ENCODE measurements at regions not wholly inside any gene's neighbourhood (a gene's known extent, or its start where the extent isn't known, plus 50 kb on each side); places are given as distances from the start of the nearest gene placed in this dataset.
"Not testable (repeated sequence)": the region's sequence is repeated elsewhere in the genome, so short reads cannot be mapped to it uniquely, and the experiment has no call there.

- TF ChIP-seq MYC (IDR thresholded peaks at IDR 0.05; ENCODE audit: low read depth, low read length) (no peak), CTCF (IDR thresholded peaks at IDR 0.05; ENCODE audit: low read depth, low read length) (no peak), MAX (IDR thresholded peaks at IDR 0.05; ENCODE audit: low read depth, low read length) (no peak), POLR2A (IDR thresholded peaks at IDR 0.05; ENCODE audit: extremely low read depth, insufficient read length) (no peak)
- DNase-seq (ENCODE audit: low read depth), result no peak
- no peak overlapping the region for H3K4me3 ChIP-seq (ENCODE audit: low read depth, low read length)
Measured at GRCh38 chr2:49618491-49618890, 464.2 kb upstream of the FSHR start.

- TF ChIP-seq POLR2A (IDR thresholded peaks at IDR 0.05; ENCODE audit: extremely low read depth, insufficient read length) (no peak), CTCF (IDR thresholded peaks at IDR 0.05; ENCODE audit: low read depth, low read length) (peak; percentile 58)
- DNase-seq (ENCODE audit: low read depth), result peak; percentile 55
- H3K4me3 ChIP-seq (ENCODE audit: low read depth, low read length), result no peak overlapping the region
Measured at GRCh38 chr2:49616800-49617199, 462.5 kb upstream of the FSHR start.

GRCh38 chr2:49611796-49612195, 457.5 kb upstream of the FSHR start:
- DNase-seq (ENCODE audit: low read depth), result peak; percentile 4
- H3K4me3 ChIP-seq (ENCODE audit: low read depth, low read length), result not testable (repeated sequence)

- DNase-seq (ENCODE audit: low read depth), result no peak
- TF ChIP-seq CTCF (IDR thresholded peaks at IDR 0.05; ENCODE audit: low read depth, low read length) (no peak), POLR2A (IDR thresholded peaks at IDR 0.05; ENCODE audit: extremely low read depth, insufficient read length) (no peak), MYC (IDR thresholded peaks at IDR 0.05; ENCODE audit: low read depth, low read length) (no peak), MAX (IDR thresholded peaks at IDR 0.05; ENCODE audit: low read depth, low read length) (no peak)
- no peak overlapping the region for H3K4me3 ChIP-seq (ENCODE audit: low read depth, low read length)
Measured at GRCh38 chr2:49600524-49600923, 446.2 kb upstream of the FSHR start.

- no peak for DNase-seq (ENCODE audit: low read depth)
- no peak for TF ChIP-seq MAX (IDR thresholded peaks at IDR 0.05; ENCODE audit: low read depth, low read length)
- no peak for TF ChIP-seq POLR2A (IDR thresholded peaks at IDR 0.05; ENCODE audit: extremely low read depth, insufficient read length)
- TF ChIP-seq MYC (IDR thresholded peaks at IDR 0.05; ENCODE audit: low read depth, low read length), result no peak
- TF ChIP-seq CTCF (IDR thresholded peaks at IDR 0.05; ENCODE audit: low read depth, low read length), result no peak
- H3K4me3 ChIP-seq (ENCODE audit: low read depth, low read length), result no peak overlapping the region
Measured at GRCh38 chr2:49598231-49598630, 443.9 kb upstream of the FSHR start.

- DNase-seq (ENCODE audit: low read depth), result no peak
- no peak for TF ChIP-seq MAX (IDR thresholded peaks at IDR 0.05; ENCODE audit: low read depth, low read length)
- TF ChIP-seq MYC (IDR thresholded peaks at IDR 0.05; ENCODE audit: low read depth, low read length), result no peak
- TF ChIP-seq CTCF (IDR thresholded peaks at IDR 0.05; ENCODE audit: low read depth, low read length), result no peak
- TF ChIP-seq POLR2A (IDR thresholded peaks at IDR 0.05; ENCODE audit: extremely low read depth, insufficient read length), result no peak
- no peak overlapping the region for H3K4me3 ChIP-seq (ENCODE audit: low read depth, low read length)
Measured at GRCh38 chr2:49585921-49586320, 431.6 kb upstream of the FSHR start.
